GM21717 (cell line): ENCODE measurements at regions not wholly inside any gene's neighbourhood (a gene's known extent, or its start where the extent isn't known, plus 50 kb on each side); places are given as distances from the start of the nearest gene placed in this dataset.
"Not testable (repeated sequence)": the region's sequence is repeated elsewhere in the genome, so short reads cannot be mapped to it uniquely, and the experiment has no call there.

Experiments used
- ATAC-seq: cut with Tn5 transposase; IDR thresholded peaks from one replicate; pipeline ENCODE4 v1.9.1; 2021; ENCODE audit warnings: mild to moderate bottlenecking, moderate library complexity; ENCODE audit not compliant: unreplicated experiment

DNA sequence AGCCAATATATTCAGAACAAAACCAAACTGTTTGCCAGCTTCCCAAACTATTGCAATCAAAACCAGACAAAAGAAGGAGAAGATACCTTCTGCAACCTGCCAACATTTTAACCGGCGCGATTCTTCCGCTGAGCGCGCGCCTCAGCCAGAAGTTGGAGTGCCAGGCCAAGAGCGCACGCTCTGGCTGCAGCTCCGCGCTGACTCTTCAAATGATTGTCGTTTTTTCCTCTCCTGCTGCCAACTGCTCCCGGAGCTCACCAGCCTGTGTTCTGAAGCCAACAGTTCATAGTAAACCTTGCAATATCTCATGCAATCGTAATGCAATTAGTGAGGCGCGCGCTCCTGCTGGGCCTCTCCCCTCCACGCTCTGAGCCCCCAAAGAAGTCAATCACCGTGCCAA, 259.7 kb upstream of the MGMT start:
- ATAC-seq: no peak

DNA sequence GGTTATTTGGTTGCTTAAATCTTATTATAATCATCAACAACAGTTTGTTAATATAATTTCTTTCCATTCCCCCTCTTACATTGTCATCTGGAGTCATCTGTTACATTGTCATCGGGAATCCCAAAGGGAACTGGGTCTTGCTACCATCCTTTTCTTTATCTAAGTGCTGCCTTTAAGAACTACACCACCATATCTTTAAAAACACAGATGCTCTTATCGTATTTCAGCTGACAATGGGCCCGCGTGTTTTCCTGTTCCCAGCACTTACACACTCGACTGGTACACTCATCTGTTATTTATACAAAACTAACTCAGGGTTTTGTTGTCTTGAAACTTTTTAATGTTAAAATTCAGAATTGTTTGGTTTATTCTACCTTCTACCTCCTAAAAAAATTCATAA, 256.2 kb upstream of the MGMT start:
- no peak for ATAC-seq

DNA sequence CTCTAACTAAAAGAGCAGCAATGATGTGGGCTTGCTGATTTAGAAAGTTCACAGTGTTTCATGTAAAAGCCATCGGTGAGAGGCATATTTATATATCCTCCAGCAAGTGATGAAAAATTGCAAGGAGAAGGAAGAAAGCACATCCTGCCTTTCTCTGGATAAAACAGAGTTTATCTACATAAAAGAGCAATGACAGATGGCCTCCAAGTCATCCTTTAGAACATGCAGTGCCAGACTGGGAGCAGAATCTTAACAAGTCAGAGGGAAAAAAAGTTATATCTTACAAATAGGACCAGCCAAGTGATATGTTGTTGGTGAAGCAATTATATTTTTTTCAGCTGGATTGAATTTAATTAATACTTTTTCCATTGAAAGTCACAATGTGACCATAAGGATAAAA, 253.8 kb upstream of the MGMT start:
- ATAC-seq: no peak

DNA sequence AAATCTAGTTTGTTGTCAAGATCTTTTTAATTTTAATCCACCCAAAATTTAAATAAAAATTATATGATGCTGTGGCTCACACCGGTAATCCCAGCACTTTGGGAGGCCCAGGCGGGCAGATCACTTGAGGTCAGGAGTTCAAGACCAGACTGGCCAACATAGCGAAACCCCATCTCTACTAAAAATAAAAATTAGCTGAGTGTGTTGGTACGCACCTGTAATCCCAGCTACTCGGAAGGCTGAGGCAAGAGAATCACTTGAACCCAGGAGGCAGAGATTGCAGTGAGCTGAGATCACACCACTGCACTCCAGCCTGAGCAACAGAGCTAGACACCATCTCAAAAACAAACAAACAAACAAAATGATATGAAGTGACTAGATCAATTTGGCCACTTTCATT, 253.0 kb upstream of the MGMT start:
- not testable (repeated sequence) for ATAC-seq

DNA sequence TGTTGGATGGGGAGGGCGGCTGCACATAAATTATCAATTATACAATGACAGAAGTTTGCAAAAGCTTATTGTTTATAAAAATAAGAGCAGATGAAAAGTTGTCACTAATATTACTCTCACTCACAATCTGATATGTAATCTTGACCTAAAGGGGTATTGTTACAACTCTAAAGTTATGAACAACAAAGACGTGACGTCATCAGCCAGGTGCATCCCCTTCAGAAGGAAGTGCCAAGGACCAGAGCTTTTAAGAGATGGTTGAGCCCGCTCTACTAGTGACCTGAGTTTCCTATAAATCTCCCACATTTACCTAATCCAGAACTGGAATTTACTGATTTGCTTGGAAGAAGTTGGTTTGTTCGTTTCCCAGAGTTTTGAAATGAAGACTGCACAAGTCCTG, 247.7 kb upstream of the MGMT start:
- no peak for ATAC-seq

DNA sequence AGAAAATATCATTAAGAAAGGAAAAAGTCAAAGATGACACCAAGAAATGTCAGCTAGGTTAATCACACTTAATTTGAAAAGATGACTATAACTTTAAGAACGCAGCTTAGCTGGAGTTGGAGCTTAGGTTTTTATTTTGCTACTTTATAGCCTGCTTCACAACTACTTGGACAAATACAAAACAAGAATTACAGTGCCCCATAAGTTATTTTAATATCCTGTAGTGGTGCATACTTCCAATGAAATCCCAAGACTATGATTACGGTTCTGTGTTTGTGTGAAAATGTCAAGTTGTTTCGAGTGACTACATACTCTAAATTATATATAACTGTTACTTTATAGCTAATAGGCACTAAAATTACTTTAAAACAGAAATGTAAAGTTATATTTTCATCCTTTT, 244.6 kb upstream of the MGMT start:
- ATAC-seq: no peak

DNA sequence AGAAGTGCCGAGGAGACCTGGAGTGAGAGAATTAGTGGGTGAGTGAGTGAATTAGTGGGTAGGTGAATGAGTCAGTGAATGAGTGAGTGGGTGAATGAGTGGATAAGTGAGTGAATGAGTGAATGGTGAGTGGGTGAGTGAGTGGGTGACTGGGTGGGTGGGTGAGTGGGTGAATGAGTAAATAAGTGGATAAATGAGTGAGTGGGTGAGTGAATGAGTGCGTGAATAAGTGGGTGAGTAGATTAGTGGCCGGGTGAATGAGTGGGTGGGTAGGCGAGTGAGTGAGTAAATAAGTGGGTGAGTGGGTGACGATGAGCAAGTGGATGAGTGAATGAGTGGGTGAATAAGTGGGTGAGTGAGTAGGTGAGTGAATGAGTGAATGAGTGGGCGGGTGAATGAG, 243.7 kb upstream of the MGMT start:
- no peak for ATAC-seq

DNA sequence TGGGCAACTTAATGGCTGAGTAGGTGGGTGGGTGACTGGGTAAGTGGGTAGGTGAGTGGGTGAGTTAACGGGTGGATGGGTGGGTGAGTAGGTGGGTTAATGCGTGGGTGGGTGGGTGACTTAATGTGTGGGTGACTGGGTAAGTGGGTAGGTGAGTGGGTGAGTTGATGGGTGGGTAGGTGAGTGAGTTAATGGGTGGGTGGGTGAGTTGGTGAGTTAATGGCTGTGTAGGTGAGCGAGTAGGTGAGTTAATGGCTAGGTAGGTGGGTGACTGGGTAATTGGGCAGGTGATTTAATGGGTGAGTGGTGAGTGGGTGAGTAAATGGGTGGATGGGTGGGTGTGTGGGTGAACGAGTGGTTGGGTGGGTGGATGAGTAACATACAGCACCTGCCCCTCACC, 243.0 kb upstream of the MGMT start:
- ATAC-seq: no peak

DNA sequence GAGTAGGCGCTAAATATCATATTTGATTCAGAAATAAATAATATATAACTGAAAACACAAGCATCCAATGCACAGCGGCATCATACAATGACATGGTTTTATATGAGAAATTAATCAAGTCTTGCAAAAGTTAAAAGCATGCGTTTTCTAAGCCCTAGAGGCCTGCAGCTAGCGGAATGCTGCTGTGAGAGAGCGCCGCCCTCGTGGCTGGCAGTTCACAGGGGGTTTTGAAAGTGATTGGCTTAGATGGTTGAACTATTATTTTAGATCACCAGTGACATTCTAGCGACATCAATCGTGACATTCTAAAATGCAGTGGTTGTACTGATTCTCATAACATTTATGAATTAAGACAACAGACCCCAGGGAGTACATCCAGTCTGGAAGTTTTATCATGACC, 235.2 kb upstream of the MGMT start:
- ATAC-seq: no peak

DNA sequence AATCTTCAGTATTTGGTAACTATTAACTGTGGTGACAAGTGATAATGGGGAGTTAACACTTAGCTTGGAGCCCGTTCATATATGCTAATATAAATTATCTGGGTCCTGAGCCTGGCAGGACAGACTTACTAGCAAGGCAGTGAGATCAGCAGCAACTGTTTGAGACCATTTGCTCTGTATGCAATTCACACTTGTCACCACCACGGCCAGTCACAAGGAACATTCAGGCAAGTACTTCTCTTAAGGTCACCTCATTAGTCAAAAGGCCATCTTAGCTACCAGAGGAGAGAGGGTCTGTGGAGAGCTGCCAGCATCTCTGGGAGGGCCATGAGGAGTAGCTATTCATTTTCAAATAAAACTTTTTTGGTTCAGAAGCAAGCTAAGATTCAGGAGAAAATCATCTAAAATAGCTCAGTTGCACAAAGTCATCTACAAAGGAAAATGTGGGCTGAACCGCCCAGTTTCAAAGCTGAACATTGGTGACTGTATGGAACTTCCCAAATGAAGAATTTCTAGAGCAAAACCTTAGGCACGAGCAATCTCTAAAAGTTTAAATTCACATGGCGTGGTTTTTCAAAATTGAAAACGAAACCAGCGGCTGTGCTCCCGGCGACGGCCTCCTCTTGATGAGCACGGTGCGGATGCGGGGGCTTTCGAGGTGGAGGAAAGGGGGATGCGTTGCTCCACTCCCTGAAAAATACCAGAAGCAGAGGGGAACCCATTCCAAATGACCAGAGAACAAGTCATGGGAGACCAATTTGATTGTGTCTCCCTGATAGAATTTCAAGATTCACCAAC, 233.5 kb upstream of the MGMT start:
- ATAC-seq: no peak

DNA sequence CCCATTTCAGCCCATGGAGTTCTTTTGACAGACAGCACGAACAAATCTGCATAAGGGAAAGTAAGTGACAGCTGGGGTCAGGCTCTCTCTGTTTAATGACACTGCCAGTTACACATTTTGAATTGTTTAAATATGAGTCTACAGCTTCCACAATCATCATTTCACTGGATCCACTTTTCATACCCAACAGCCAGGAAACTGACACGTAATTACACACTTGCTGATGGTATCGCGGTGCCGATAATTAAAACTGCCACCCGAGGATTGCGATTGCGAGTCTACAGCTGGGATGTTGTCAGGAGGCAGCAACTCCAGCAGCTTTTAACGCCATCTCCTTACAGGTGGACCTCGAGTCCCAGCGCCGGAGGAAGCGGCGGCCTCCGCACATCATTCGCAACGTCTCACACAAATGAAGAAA, 230.8 kb upstream of the MGMT start:
- no peak for ATAC-seq

DNA sequence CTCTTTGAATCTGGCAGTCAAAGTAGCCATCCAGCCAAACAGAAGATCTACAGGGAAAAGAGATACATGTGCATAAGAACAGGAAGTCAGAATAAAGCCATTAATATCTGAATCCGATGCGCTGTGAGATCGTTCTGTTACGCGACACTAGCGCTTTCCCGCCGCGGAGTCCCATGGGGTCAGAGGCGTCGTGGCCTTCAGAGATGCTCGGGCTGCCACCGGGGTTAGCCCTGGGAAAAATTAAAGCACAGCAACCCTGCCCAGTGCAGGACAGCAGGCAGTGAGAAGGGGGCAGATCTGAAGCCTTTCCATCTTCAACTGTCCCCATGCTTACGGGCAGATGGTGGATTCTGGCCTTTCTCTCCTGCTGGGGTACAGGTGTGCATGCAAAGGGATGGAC, 225.6 kb upstream of the MGMT start:
- no peak for ATAC-seq

DNA sequence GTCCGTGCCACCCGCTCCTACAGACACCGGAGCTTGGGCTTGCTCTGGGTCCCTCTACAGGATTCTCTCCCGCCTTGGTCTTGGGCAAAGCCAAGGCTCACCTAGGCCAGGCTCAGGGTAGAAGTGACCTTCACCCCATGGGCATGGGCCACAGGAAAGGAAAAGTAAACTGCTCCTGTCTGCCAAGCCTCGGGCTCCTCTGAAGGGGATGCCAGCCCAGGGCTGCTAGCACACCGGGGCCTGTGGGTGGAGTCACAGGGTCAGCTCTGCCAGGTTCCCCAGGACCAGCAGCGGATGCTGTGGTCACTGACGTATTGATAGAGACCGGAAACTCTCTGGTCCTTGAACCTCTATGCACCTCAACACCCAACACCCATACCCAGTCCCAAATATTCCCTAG, 222.7 kb upstream of the MGMT start:
- no peak for ATAC-seq

DNA sequence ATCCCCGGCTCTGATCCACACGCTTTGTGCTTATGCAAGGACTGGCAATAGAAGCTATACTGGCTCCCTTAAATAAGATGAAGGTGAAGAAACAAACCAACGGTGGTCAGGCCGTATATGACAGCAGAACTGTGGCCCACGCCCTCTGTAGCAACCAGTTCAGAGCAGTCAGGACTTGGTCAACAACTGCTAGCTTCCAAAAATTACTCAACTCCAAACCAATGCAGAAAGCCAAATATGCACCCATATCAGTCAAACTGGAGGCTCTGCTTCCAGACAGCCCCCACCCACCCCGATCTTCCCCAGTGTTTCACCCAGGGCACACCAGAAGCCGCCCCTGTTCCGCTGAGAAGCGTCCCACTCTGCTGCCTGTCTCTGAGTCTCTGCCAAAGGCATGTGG, 222.3 kb upstream of the MGMT start:
- ATAC-seq: no peak

DNA sequence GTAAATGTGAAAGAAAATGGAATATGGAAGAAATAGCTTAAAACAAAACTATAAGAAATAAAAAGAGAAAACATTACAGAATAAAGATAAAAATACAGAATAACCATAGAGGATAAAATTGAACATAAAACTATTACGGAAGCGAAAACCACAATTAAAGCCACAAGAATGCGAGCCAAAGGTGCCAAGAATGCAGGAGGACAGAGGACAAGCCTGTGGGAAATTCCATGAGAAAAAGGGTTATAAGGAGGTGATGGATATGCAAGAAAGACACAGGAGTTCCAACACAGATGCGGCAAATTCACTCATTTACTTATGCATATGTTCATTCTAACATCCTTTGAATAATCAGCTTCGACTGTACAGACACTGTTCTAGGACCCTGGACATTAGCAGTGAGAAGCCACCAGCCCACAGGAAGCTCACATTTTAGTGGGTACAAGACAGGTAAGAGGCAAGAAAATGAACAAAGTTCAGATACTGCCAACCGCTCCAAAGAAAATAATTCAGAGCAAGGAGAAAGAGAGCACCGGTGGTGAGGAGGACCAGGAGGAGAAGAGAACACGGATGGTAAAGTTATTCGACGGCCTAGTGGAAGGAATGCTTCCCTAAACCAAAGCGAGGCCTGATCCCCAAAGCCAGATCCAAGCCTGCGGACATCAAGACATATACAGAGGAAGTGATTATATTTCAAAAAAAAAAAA, 213.7 kb upstream of the MGMT start:
- ATAC-seq: no peak

DNA sequence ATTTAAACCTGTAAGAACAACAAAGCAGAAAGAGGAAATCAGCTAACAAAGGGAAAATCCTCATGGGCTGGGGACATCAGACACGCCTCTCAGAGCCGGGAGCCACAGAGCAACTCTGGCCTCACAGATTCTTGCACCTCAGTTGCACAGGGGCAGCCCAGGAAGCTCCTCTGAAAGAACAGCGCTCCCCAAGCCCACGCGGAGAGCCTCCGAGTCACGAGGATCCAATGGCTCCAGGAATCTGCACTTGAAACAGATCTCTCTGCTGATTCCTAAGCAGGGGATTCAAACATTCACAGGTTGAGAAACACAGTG, 213.2 kb upstream of the MGMT start:
- no peak for ATAC-seq

DNA sequence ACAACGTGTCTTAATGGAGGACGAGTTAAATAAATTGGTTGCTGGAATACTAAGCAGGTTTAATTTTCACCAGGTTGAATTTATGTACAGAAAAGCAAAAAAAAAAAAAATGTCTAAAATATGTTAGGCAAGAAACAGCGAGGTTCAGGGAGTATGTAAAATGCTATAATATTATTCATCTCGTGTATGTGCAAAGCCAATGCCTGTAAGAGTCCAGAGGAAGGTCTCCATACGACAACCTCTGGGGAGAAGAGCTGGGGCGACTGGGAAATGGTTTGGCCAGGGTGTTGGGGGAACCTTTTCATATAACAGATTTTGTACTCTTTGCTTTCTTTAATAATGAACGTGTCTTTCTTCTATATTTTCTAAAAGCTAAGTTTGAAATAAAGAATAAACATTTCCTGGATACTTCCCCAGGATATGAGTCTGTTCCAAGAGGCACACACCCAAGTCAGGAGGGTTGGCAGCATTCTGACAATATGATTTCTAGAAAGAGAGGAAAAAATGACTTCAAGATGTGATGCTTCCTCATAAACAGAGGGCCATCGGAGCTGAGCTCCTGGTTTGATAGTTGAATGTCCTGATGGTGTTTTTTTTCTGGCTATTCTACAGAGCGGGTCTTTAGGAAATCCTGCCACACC, 208.6 kb upstream of the MGMT start:
- ATAC-seq: no peak

DNA sequence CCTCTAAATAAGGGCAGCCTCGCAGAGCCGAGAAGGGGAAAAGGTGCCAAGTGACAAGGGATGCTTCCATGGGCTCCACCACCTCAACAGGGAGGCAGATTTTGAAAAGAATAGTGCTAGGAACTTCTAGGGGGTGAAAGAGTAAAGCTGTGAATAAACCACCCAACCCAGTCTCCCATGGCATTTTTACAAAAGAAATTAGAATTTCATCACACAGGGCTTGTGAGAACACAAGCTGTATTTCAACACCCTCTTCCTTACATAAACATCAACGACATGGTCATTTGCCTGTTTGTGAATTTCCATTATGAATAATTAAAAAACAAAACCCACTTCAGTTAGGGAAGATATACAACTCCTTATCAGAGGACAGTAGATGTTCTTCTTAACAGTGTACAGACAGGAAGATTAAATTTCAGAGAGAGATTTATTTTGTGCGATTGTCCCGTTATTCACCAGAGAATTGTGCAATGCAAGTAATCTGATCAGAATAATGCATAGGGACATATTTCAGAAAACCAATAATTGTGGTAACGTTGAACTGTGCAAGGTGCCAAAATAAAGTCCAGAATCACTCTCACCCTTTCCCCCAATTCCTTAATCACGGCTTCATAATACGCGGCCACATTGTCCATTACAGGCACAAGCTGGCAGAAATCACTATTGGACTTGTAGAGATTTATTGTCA, 207.8 kb upstream of the MGMT start:
- ATAC-seq: no peak

DNA sequence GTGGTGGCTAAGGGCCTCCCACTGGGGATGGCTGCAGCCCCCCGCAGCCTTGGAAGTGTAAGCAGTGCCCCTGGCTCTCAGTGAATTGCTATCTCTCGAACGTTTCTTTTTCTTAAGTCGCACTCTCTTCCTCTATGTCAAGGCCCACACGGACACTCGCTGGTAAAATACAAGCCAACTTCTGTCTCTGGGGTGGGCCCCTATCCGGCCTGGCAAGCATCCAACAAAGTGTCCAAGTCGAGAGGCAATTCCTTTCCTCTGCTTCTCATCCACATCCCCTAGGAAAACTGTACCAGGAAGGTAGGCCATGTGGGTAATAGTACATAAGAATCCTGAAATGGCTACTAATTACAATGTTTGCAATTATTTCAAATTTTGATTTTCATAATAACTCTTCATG, 194.9 kb upstream of the MGMT start:
- ATAC-seq: no peak

DNA sequence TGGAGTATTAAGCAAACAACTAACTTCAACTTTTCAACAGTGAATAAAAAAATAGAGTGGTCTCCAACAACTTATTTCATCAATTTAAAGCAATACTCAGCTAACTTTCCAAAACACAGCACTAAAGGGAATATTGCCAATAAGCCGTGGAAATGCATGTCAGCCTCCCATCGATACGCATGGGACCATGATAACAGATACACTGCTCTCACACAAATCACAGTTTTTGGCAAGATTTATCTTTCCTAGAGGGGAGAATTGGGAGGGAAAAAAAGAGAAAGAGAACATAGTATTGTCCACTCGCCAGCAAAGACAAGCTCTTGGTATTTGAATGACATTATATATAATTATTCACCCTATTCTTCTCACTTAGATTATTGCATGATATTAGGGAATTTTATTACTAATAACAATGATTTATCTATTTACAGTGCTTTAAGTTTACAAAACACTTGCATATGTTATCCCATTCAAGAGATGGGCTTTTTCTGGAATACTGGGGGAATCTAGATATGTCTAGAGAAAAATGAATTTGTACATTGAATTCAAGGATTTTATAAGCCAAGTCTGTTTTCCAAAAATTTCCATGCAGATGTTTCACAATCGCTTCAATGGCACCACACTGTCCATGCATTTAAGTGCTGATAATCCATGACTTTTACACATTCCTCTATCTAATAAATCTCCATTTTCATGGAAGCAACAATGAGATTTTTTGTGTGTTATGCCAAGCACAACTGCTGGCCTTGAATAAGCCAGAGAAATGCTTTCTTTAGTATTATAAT, 194.0 kb upstream of the MGMT start:
- no peak for ATAC-seq

DNA sequence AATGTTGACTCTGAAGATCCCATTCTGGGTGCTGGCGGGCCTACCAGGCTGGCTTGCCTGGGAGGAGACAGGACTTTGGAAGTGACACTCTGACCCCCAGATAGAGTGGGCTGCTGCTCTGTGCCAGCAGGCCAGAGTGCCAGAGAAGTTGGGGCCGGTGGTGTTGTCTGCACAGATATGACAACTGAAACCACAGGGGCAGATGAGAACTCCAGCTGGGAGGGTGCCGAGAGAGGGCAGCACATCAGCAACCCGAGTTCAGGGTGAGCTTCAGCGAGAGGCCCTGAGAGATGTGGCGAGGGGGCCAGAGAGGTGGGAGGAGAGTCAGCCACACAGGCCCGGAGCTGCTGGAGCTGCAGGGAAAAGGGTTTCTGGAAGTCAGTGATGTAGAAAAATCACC, 193.2 kb upstream of the MGMT start:
- ATAC-seq: no peak
